Stimulated activated CD4-positive, alpha-beta T cell treated with anti-CD3 and anti-CD28 coated beads, Interleukin-2, amount 100 ng/mL, for 24 hours (primary cell): ENCODE measurements at regions not wholly inside any gene's neighbourhood (a gene's known extent, or its start where the extent isn't known, plus 50 kb on each side); places are given as distances from the start of the nearest gene placed in this dataset.
"Not testable (repeated sequence)": the region's sequence is repeated elsewhere in the genome, so short reads cannot be mapped to it uniquely, and the experiment has no call there.

Source experiments
- DNase-seq, 2 donors: peaks; one replicate each; pipeline ENCODE4 v3.0.0-alpha.2; 2020

- no peak for DNase-seq
These were observed 52.0 kb downstream of the ZC3H11B start for GRCh38 chr1:219560856-219561255.

- DNase-seq = no peak
These were observed 53.0 kb downstream of the ZC3H11B start for GRCh38 chr1:219559899-219560298.

GRCh38 chr1:219555806-219556205, 57.1 kb downstream of the ZC3H11B start:
- DNase-seq = no peak

- no peak for DNase-seq
These were observed 57.7 kb downstream of the ZC3H11B start for GRCh38 chr1:219555031-219555692.

GRCh38 chr1:219553934-219554502, 58.9 kb downstream of the ZC3H11B start:
- DNase-seq = no peak

- DNase-seq = no peak
These were observed 62.7 kb downstream of the ZC3H11B start for GRCh38 chr1:219550201-219550600.

- DNase-seq = no peak
These were observed 63.7 kb downstream of the ZC3H11B start for GRCh38 chr1:219549215-219549614.

- no peak for DNase-seq
These were observed 64.5 kb downstream of the ZC3H11B start for GRCh38 chr1:219548386-219548785.

- not testable (repeated sequence) for DNase-seq
These were observed 67.1 kb downstream of the ZC3H11B start for GRCh38 chr1:219545756-219546155.

- DNase-seq = no peak
These were observed 68.6 kb downstream of the ZC3H11B start for GRCh38 chr1:219544163-219544846.

- no peak for DNase-seq
These were observed 69.9 kb downstream of the ZC3H11B start for GRCh38 chr1:219542828-219543518.

GRCh38 chr1:219541946-219542345, 71.0 kb downstream of the ZC3H11B start:
- no peak for DNase-seq

- DNase-seq = no peak
These were observed 73.2 kb downstream of the ZC3H11B start for GRCh38 chr1:219539645-219540254.

- DNase-seq = no peak
These were observed 74.0 kb downstream of the ZC3H11B start for GRCh38 chr1:219538886-219539285.

GRCh38 chr1:219537223-219537631, 75.7 kb downstream of the ZC3H11B start:
- DNase-seq = no peak

- DNase-seq = no peak
These were observed 76.9 kb downstream of the ZC3H11B start for GRCh38 chr1:219536038-219536437.

- DNase-seq = no peak
These were observed 77.9 kb downstream of the ZC3H11B start for GRCh38 chr1:219534991-219535390.

- no peak for DNase-seq
These were observed 79.6 kb downstream of the ZC3H11B start for GRCh38 chr1:219533280-219533679.

- DNase-seq = no peak
These were observed 83.8 kb downstream of the ZC3H11B start for GRCh38 chr1:219529116-219529515.

GRCh38 chr1:219528633-219529032, 84.3 kb downstream of the ZC3H11B start:
- DNase-seq = no peak

GRCh38 chr1:219527994-219528393, 84.9 kb downstream of the ZC3H11B start:
- no peak for DNase-seq

- no peak for DNase-seq
These were observed 86.8 kb downstream of the ZC3H11B start for GRCh38 chr1:219526074-219526473.

- no peak for DNase-seq
These were observed 89.5 kb downstream of the ZC3H11B start for GRCh38 chr1:219523411-219523810.
